Iris pigment epithelial cell (primary cell): ENCODE measurements at regions not wholly inside any gene's neighbourhood (a gene's known extent, or its start where the extent isn't known, plus 50 kb on each side); places are given as distances from the start of the nearest gene placed in this dataset.

ENCODE experiments used
- DNase-seq: peaks from one replicate; pipeline ENCODE4 v3.0.0-alpha.2; 2011; ENCODE audit warnings: low read depth

DNA sequence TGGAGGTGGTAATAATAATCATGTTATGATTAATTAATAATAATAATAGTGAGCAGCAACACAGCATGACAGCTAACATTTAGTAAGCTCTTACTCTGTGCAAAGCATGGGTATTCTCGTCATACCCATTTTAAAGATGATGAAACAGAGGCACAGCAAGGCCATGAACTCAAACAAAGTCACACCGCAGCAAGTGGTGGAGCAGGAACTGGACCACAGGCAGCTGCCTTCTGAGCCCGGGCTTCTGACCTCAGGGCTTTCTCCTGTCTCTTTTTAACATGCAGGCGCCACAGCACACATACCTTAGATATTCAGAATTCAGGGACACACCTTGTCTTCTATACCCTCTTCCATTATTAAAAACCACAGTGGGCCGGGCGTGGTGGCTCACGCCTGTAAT lies 50.7 kb upstream of the SPATA12 start:
- no peak for DNase-seq

- DNase-seq = no peak
Observed at GRCh38 chr3:57009367-57009766, 51.1 kb upstream of the SPATA12 start.

DNA sequence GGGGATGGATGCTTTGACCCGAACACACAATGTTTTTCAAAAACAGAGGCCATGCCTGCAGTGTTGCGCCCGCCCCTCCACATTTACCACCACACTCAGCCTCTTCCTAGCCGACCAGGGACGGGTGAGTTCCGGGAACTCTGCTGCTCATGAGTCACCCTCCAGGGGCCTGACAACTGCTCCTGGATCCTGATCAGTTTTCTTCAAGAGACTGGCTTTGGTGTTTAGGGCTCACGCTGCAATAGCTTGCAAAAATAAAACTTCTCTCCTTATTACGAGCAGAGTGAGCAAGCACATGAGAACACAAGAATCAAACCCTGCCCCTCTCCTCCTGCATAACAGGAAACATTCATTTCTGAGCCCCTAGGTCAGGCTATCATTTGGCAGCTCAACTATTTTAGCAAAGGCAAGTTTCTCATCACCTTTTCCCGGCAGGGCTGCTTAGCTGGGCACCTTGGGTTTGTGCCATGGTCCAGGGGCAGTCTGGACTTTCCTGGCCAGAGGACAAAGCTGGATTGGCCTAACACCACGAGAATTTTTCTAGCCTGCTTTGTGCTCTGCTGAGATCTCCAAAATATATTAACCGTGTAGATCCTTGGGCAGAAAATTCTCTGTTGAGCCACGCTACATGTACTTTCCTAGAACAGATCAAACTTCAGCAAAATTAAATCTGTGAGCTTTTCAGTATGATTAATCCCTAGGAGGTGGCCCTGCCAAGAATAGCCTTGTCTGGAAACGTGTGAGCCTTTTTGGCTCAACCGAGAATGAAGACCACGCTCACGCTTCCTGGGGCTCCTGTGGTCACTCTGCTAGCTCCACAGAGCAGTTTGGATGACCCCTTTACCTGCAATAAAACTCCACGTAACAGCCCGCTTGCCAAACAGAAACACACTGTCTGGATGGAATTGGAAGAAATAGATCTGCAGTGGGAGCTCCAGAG lies 52.7 kb upstream of the SPATA12 start:
- peak; percentile 89 for DNase-seq

DNA sequence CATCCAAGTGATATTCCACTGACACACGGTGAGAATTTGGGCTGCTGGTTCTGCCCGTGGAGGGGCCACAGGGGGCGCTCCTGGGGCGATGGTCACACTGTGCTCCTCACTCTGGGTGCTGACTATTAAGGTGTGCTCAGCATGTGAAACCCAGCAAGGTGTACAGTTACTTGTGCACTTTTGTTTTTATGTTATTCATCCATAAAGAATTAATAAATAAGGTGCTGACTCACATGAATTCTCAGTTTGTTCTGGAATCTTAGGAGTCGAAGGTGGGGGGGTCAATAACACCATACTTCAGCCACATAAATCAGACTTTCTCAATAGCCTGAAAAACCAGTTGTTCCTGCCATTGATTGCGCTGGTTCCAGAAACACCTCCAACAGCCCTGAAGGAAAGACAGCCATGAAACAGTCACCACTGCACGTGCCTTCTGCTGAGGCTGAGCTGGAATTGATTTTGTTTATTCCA lies 53.5 kb upstream of the SPATA12 start:
- peak; percentile 51 for DNase-seq

DNA sequence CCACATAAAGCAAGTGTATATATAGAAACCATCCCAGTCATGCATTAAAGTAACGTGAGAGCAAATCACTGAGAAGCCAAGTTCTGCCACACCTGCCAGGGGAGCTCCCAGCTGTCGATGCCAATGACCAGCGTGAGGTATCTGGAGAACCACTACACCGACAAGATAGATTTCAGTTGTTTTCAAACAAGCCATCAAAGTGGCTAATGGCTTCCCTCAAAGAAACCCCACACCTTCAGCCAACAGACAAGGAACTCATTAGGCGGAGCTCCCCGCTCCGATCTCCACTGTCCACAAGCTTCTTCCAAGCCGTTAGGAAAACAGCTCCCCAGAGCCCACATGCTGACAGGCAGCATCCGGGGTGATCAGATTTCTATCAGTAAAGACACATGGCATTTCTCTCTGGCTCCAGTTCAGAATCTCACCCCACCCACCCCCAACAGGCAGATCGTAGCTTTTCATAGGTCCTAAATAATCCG lies 54.2 kb upstream of the SPATA12 start:
- no peak for DNase-seq

DNA sequence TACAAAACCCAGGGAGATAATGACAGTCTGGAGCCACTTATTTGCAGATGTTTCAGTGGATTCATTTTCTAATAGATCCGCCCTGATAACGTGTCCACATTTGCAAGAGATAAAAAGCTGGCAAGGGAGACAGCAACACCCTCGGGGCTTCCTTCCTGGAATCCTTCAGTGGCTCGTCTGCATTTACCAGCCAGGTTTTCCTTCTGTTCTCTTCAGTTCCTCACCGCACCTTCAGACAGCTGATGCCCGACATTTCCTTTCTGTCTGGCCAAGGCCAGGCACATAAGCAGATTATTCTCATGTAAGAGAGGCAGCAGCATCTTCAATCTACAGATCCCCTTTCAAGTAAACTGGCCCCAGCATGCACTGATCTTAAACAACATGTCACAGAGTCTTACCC lies 56.2 kb upstream of the SPATA12 start:
- no peak for DNase-seq

DNA sequence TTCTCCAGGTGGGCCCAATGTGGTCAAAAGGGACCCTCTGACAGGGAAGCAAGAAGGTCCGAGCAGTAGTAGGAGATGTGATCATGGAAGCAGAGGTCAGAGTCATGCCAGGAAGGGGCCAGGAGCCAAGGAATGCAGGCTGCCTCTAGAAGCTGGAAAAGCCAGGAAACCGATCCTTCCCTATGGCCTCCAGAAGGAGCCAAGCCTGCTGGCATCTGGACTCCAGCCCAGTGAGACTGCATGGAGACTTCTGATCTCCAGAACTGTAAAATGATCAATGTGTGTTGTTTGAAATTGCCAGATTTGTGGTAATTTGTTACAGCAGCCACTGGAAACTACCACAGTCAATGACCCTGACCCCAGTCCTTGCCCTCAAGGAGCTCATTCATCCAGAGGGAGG lies 56.8 kb upstream of the SPATA12 start:
- DNase-seq = no peak

GRCh38 chr3:57001356-57001755 lies 59.1 kb upstream of the SPATA12 start:
- DNase-seq = no peak

- DNase-seq = no peak
Observed at GRCh38 chr3:57000012-57000411, 60.5 kb upstream of the SPATA12 start.

- DNase-seq = no peak
Observed at GRCh38 chr3:56999547-56999946, 60.9 kb upstream of the SPATA12 start.

DNA sequence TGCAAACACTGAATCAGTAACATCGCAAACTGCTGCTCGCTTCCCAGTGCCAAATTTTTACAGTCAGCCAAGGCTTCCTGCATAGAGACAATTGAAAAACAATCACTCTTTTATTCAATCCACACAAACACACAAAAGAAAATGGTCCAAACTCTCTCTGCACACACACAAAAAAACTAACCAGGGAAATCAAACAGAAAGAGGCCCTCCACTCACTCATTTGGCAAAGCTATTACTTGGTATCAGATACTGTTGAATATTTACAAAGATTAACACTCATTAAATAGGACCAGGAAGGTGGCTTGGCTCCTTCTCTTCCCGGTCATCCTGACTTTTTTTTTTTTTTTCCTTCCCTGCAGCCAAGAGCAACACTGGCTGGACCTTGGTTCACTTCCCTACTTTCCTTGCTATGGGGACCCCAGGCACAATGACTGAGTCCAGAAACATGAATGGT lies 62.4 kb upstream of the SPATA12 start:
- DNase-seq = no peak

GRCh38 chr3:56997675-56998074 lies 62.8 kb upstream of the SPATA12 start:
- DNase-seq = no peak

DNA sequence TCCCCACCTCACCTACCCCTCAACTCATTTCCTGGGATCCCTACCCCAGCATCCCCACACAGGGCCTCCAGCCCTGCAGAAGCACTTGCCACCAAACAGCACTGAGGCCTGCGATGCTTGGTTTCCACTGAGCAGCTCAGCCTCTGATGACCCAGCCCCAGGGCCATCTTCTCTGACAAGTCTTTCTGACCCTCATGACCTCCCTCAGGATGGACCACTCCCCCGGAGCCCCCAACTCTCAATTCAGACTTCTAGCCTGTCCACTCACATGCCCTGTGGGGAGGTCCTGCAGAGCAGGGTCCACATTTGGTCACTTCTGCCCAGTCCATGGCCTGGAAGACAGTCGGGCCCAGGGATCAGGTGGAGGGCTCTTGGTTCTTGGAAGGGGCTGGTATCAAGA lies 63.4 kb upstream of the SPATA12 start:
- DNase-seq = no peak

GRCh38 chr3:56994391-56994790 lies 66.1 kb upstream of the SPATA12 start:
- no peak for DNase-seq

GRCh38 chr3:56990641-56991015 lies 69.8 kb upstream of the SPATA12 start:
- DNase-seq = no peak

DNA sequence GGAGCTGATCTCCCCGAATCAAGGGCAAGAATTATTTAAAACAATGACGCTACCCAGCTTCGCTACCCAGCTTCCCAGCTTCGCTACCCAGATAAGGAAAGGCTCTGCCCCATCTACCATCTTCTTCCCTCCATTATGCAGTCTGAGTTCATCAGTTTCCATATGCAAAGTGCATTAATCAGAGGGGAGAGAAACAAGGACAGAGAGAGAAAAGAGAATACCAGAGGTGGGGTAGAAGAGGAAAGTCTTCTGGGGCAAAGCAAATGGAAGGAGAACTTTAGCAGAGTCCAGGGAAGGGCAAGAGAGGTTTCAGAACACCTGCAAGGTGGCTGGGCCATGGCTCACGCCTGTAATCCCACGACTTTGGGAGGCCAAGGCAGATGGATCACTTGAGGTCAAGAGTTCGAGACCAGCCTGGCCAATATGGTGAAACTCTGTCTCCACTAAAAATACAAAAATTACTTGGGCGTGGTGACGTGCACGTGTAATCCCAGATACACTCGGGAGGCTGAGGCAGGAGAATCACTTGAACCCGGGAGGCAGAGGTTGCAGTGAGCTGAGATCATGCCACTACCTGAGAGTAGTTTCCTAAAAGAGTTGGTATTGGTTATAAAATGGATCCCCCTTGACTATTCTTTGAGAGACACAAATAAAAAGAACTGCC lies 70.4 kb upstream of the SPATA12 start:
- DNase-seq = no peak

GRCh38 chr3:56989169-56989976 lies 71.1 kb upstream of the SPATA12 start:
- no peak for DNase-seq

- DNase-seq = peak; percentile 68
Observed at GRCh38 chr3:56988458-56989168, 71.9 kb upstream of the SPATA12 start.

DNA sequence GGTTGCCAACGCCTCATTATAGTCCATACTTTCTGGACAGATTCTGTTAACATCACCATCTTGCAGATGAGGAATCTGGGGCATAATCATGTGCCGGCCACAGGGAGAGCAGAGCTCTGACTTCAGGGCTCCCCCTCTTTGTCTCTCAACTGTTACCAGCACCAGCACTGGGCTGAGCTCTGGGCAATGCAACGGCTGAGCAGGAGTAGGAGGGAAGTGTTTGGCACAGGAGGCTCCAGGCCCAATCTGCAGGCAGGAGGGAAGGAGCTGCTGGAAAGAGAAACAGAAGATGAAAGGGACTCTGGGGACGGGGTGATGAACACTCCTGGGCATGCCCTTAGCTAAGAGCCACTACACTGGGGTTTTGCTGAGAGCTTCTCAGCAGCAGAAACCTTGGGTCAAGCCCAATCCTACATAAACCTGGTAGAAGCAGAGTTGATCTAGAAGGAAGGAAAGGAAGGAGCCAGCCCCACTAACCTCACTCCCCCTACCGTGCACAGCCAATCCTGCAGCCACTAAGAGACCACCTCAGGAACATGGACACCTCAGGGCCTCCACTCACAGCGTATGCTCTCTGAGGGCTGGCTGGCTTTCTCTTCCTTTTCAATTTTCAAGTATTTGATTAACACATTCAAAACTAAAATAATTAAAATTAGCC lies 73.1 kb upstream of the SPATA12 start:
- DNase-seq = no peak

GRCh38 chr3:56986347-56986746 lies 74.1 kb upstream of the SPATA12 start:
- DNase-seq = no peak

DNA sequence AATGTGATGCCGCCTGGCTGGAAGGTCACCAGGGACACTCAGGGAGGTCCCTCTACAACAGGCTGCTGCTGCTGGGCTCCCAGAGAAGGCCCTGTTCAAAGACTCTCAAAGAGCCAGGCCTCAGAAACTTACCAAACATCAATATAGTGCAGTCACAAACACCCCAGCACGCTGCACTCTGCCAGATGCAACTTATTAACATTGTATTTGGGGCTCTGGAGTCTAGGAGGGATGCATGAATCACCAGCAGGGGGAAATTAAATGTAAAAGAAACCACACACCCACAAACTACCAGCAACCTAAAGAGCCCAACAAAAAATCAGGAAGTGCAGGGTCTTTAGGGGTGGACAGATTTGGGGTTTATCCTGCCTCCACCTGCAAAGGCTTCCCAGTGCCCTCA lies 74.6 kb upstream of the SPATA12 start:
- DNase-seq = no peak
